SK-N-SH (cell line): ENCODE measurements at regions not wholly inside any gene's neighbourhood (a gene's known extent, or its start where the extent isn't known, plus 50 kb on each side); places are given as distances from the start of the nearest gene placed in this dataset.

Experiments
- CTCF ChIA-PET: fragments of 300-600, 350-600 bp; formaldehyde crosslinking; extraction: SDS; loops from one replicate; lab custom pipeline; 2021; lab: Yijun Ruan, JAX
- POLR2A ChIA-PET: fragments of 350-600 bp; sonication (Branson Sonifier 250); formaldehyde crosslinking; extraction: SDS; loops from one replicate; lab custom pipeline; 2020; ENCODE audit warnings: antibody characterized with exemption, inconsistent platforms; lab: Yijun Ruan, JAX
- DNase-seq: peaks from one replicate; pipeline ENCODE4 v3.0.0; 2012
- H2AFZ ChIP-seq: fragments of 200-600 bp; sonication (generic); 2 replicates; pipeline ENCODE4 v1.8.1; 2016; ENCODE audit warnings: antibody characterized with exemption, mild to moderate bottlenecking, low read depth
- H3F3A ChIP-seq: fragments of 200-600 bp; sonication (generic); replicated peaks from 2 replicates; pipeline ENCODE3; 2016; ENCODE audit warnings: antibody characterized with exemption, mild to moderate bottlenecking; ENCODE audit not compliant: insufficient read depth
- H3K27ac ChIP-seq, 2 experiments: fragments of 200-500 bp in 1 of 2; fragments of 200-600 bp in 1 of 2; sonication (Bioruptor generic) in 1 of 2; sonication (generic), shearing (Covaris generic) in 1 of 2; 2 replicates each; pipeline versions ENCODE4 v1.5.1 to v1.6.1; 2014 to 2016; ENCODE audit warnings: low read depth in 2 of 2, inconsistent platforms in 1 of 2, low read length in 1 of 2, mild to moderate bottlenecking in 1 of 2, mixed read lengths in 1 of 2
- H3K27me3 ChIP-seq: fragments of 200-600 bp; sonication (generic), shearing (Covaris generic); 2 replicates; pipeline ENCODE4 v1.6.1; 2016; ENCODE audit warnings: mixed run types; ENCODE audit not compliant: insufficient read depth
- H3K36me3 ChIP-seq, 2 experiments: fragments of 200-500 bp in 1 of 2; fragments of 200-600 bp in 1 of 2; sonication (Bioruptor generic) in 1 of 2; sonication (generic) in 1 of 2; replicated peaks in 1 of 2; 2 replicates each; pipeline versions ENCODE3 to v1.5.1; 2014 to 2016; ENCODE audit warnings: low read length in 1 of 2, mild to moderate bottlenecking in 1 of 2; ENCODE audit not compliant: insufficient read depth in 2 of 2, control insufficient read depth in 1 of 2
- H3K4me1 ChIP-seq, 2 experiments: fragments of 200-500 bp in 1 of 2; fragments of 200-600 bp in 1 of 2; sonication (Bioruptor generic) in 1 of 2; sonication (generic), shearing (Covaris generic) in 1 of 2; 2 replicates each; pipeline versions ENCODE4 v1.5.1 to v1.6.1; 2014 to 2016; ENCODE audit warnings: low read depth in 1 of 2, low read length in 1 of 2, mixed run types in 1 of 2; ENCODE audit not compliant: insufficient read depth in 2 of 2, control insufficient read depth in 1 of 2
- H3K4me2 ChIP-seq: fragments of 200-600 bp; sonication (generic), shearing (Covaris generic); 2 replicates; pipeline ENCODE4 v1.6.1; 2017; ENCODE audit warnings: mixed run types
- H3K4me3 ChIP-seq, 2 experiments: fragments of 200-500 bp in 1 of 2; fragments of 200-600 bp in 1 of 2; sonication (Bioruptor generic) in 1 of 2; sonication (generic), shearing (Covaris generic) in 1 of 2; 2 replicates each; pipeline versions ENCODE4 v1.5.1 to v1.8.1; 2014 to 2016; ENCODE audit warnings: low read depth in 2 of 2, inconsistent platforms in 1 of 2, low read length in 1 of 2, mild to moderate bottlenecking in 1 of 2, mixed read lengths in 1 of 2, moderate library complexity in 1 of 2
- H3K79me2 ChIP-seq: fragments of 200-600 bp; sonication (generic); 2 replicates; pipeline ENCODE4 v1.8.1; 2017; ENCODE audit warnings: mild to moderate bottlenecking; ENCODE audit not compliant: insufficient read depth
- H3K9ac ChIP-seq: fragments of 200-600 bp; sonication (generic); 2 replicates; pipeline ENCODE4 v1.6.1; 2017; ENCODE audit warnings: mixed run types
- H3K9me2 ChIP-seq: fragments of 200-600 bp; sonication (generic); 2 replicates; pipeline ENCODE4 v1.6.1; 2017; ENCODE audit warnings: mixed run types
- H3K9me3 ChIP-seq: fragments of 200-600 bp; sonication (generic); 2 replicates; pipeline ENCODE4 v1.6.1; 2017; ENCODE audit warnings: mixed run types, mild to moderate bottlenecking, moderate library complexity
- H4K20me1 ChIP-seq: fragments of 200-600 bp; sonication (generic); 2 replicates; pipeline ENCODE4 v1.6.1; 2017; ENCODE audit warnings: mild to moderate bottlenecking, mixed run types; ENCODE audit not compliant: insufficient read depth
- CHD2 ChIP-seq: fragments of 150-350 bp; IDR thresholded peaks from 2 replicates; pipeline ENCODE4 v1.6.1; 2018; ENCODE audit warnings: low read length; ENCODE audit not compliant: partially characterized antibody
- ELF1 ChIP-seq: IDR thresholded peaks from 2 replicates; pipeline ENCODE4 v1.4.0; 2012
- FOXJ3 ChIP-seq: sonication (generic); formaldehyde crosslinking; IDR thresholded peaks from 2 replicates; pipeline ENCODE4 v1.5.1; 2020; ENCODE audit warnings: mild to moderate bottlenecking, missing genetic modification reagents
- FOXM1 ChIP-seq: IDR thresholded peaks from 2 replicates; pipeline ENCODE4 v1.4.0; 2012; ENCODE audit warnings: low read depth, mild to moderate bottlenecking
- GABPA ChIP-seq: IDR thresholded peaks from 2 replicates; pipeline ENCODE4 v1.4.0; 2012; ENCODE audit warnings: low read depth, mild to moderate bottlenecking
- JUND ChIP-seq: IDR thresholded peaks from 2 replicates; pipeline ENCODE4 v1.4.0; 2012
- MEF2A ChIP-seq: IDR thresholded peaks from 2 replicates; pipeline ENCODE4 v1.4.0; 2012; ENCODE audit warnings: low read depth, borderline replicate concordance
- MXI1 ChIP-seq: IDR thresholded peaks from 2 replicates; pipeline ENCODE4 v1.6.1; 2012; ENCODE audit warnings: mild to moderate bottlenecking, low read depth, low read length, improper control_type of control experiment
- RFX5 ChIP-seq: IDR thresholded peaks from 2 replicates; pipeline ENCODE4 v1.6.1; 2012; ENCODE audit warnings: mild to moderate bottlenecking, improper control_type of control experiment, low read length
- RXRA ChIP-seq: IDR thresholded peaks from 2 replicates; pipeline ENCODE4 v1.4.0; 2012; ENCODE audit warnings: low read depth, mild to moderate bottlenecking, borderline replicate concordance
- TCF12 ChIP-seq: IDR thresholded peaks from 2 replicates; pipeline ENCODE4 v1.4.0; 2012
- TEAD4 ChIP-seq: IDR thresholded peaks from 2 replicates; pipeline ENCODE4 v1.4.0; 2012; ENCODE audit warnings: mild to moderate bottlenecking, borderline replicate concordance; ENCODE audit not compliant: insufficient read depth
- YY1 ChIP-seq: IDR thresholded peaks from 2 replicates; pipeline ENCODE4 v1.4.0; 2012; ENCODE audit warnings: low read depth, mild to moderate bottlenecking
- WGBS: methylation state at CpG from one replicate; pipeline ENCODE4 v1.1.6; 2017; ENCODE audit warnings: low lambda C conversion rate; 5-methylcytosine and 5-hydroxymethylcytosine counted together
- TF ChIP-seq, protein P1 (sequence below): fragments of 150-350 bp; IDR thresholded peaks from 2 replicates; pipeline ENCODE4 v1.6.1; 2017; ENCODE audit warnings: antibody characterized with exemption, low read length, low read depth, borderline replicate concordance
- TF ChIP-seq, protein P2 (sequence below): IDR thresholded peaks from 2 replicates; pipeline ENCODE4; 2012
- TF ChIP-seq, protein P3 (sequence below): fragments of 200-600 bp; sonication (generic); IDR thresholded peaks from 2 replicates; pipeline ENCODE4 v1.6.1; 2017; ENCODE audit warnings: antibody characterized with exemption, mild to moderate bottlenecking, moderate library complexity
- TF ChIP-seq, protein P4 (sequence below): IDR thresholded peaks from 2 replicates; pipeline ENCODE4 v1.4.0; 2012; ENCODE audit warnings: low read depth, borderline replicate concordance
- TF ChIP-seq, protein P5 (sequence below): IDR thresholded peaks from 2 replicates; pipeline ENCODE4 v1.6.1; 2012; ENCODE audit warnings: mild to moderate bottlenecking, low read depth, low read length, moderate library complexity

- H2AFZ ChIP-seq = no peak overlapping the region
These were observed 225.4 kb upstream of the NRIP1 start for GRCh38 chr21:15289896-15290841.

GRCh38 chr21:15291621-15292266 lies 226.9 kb upstream of the NRIP1 start:
- Histone ChIP-seq H3K4me2 (no peak overlapping the region), H3K9me2 (no peaks in the 10 kb centered on the region), H3K4me3 (no peak overlapping the region), H2AFZ (no peak overlapping the region), H3K9me3 (no peaks in the 10 kb centered on the region), H3K27ac (no peak overlapping the region), H3K9ac (no peak overlapping the region), H4K20me1 (no peaks in the 10 kb centered on the region), H3K79me2 (no peaks in the 10 kb centered on the region), H3K27me3 (peaks cover 14% of the 10 kb centered on the region; the same call in 1 of the 2 replicates), H3K4me1 (no peaks in the 10 kb centered on the region; a peak in 1 of 4 replicates), H3K36me3 (no peaks in the 10 kb centered on the region), H3F3A (peaks cover 4% of the 10 kb centered on the region)
- no peak for DNase-seq
- CTCF ChIA-PET = no interaction called here
- POLR2A ChIA-PET = no interaction called here
- WGBS = 15% methylated on average over 4 of the region's 4 CpGs
- TF ChIP-seq, protein P1, sequence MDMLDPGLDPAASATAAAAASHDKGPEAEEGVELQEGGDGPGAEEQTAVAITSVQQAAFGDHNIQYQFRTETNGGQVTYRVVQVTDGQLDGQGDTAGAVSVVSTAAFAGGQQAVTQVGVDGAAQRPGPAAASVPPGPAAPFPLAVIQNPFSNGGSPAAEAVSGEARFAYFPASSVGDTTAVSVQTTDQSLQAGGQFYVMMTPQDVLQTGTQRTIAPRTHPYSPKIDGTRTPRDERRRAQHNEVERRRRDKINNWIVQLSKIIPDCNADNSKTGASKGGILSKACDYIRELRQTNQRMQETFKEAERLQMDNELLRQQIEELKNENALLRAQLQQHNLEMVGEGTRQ = no peak
- TF ChIP-seq, protein P2, sequence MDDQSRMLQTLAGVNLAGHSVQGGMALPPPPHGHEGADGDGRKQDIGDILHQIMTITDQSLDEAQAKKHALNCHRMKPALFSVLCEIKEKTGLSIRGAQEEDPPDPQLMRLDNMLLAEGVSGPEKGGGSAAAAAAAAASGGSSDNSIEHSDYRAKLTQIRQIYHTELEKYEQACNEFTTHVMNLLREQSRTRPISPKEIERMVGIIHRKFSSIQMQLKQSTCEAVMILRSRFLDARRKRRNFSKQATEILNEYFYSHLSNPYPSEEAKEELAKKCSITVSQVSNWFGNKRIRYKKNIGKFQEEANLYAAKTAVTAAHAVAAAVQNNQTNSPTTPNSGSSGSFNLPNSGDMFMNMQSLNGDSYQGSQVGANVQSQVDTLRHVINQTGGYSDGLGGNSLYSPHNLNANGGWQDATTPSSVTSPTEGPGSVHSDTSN = no peak
- TF ChIP-seq, protein P3, sequence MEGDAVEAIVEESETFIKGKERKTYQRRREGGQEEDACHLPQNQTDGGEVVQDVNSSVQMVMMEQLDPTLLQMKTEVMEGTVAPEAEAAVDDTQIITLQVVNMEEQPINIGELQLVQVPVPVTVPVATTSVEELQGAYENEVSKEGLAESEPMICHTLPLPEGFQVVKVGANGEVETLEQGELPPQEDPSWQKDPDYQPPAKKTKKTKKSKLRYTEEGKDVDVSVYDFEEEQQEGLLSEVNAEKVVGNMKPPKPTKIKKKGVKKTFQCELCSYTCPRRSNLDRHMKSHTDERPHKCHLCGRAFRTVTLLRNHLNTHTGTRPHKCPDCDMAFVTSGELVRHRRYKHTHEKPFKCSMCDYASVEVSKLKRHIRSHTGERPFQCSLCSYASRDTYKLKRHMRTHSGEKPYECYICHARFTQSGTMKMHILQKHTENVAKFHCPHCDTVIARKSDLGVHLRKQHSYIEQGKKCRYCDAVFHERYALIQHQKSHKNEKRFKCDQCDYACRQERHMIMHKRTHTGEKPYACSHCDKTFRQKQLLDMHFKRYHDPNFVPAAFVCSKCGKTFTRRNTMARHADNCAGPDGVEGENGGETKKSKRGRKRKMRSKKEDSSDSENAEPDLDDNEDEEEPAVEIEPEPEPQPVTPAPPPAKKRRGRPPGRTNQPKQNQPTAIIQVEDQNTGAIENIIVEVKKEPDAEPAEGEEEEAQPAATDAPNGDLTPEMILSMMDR = no peak
- TF ChIP-seq TEAD4 = no peak
- TF ChIP-seq TCF12 = no peak
- no peak for TF ChIP-seq CHD2
- TF ChIP-seq JUND = no peak
- TF ChIP-seq, protein P4, sequence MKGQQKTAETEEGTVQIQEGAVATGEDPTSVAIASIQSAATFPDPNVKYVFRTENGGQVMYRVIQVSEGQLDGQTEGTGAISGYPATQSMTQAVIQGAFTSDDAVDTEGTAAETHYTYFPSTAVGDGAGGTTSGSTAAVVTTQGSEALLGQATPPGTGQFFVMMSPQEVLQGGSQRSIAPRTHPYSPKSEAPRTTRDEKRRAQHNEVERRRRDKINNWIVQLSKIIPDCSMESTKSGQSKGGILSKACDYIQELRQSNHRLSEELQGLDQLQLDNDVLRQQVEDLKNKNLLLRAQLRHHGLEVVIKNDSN = no peak
- TF ChIP-seq RFX5 = no peak
- TF ChIP-seq MXI1 = no peak
- no peak for TF ChIP-seq FOXM1
- no peak for TF ChIP-seq MEF2A
- TF ChIP-seq YY1 = no peak
- TF ChIP-seq, protein P5, sequence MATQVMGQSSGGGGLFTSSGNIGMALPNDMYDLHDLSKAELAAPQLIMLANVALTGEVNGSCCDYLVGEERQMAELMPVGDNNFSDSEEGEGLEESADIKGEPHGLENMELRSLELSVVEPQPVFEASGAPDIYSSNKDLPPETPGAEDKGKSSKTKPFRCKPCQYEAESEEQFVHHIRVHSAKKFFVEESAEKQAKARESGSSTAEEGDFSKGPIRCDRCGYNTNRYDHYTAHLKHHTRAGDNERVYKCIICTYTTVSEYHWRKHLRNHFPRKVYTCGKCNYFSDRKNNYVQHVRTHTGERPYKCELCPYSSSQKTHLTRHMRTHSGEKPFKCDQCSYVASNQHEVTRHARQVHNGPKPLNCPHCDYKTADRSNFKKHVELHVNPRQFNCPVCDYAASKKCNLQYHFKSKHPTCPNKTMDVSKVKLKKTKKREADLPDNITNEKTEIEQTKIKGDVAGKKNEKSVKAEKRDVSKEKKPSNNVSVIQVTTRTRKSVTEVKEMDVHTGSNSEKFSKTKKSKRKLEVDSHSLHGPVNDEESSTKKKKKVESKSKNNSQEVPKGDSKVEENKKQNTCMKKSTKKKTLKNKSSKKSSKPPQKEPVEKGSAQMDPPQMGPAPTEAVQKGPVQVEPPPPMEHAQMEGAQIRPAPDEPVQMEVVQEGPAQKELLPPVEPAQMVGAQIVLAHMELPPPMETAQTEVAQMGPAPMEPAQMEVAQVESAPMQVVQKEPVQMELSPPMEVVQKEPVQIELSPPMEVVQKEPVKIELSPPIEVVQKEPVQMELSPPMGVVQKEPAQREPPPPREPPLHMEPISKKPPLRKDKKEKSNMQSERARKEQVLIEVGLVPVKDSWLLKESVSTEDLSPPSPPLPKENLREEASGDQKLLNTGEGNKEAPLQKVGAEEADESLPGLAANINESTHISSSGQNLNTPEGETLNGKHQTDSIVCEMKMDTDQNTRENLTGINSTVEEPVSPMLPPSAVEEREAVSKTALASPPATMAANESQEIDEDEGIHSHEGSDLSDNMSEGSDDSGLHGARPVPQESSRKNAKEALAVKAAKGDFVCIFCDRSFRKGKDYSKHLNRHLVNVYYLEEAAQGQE = no peak
- no peak for TF ChIP-seq FOXJ3 (CRISPR knock-in tag)

More at GRCh38 chr21:15289896-15290841, 225.4 kb upstream of the NRIP1 start:
- Histone ChIP-seq H3K9ac (no peak overlapping the region), H3K79me2 (no peaks in the 10 kb centered on the region), H3F3A (peaks cover 4% of the 10 kb centered on the region), H3K27ac (no peak overlapping the region), H3K4me3 (peak overlapping the region; percentile 22 to 43; a peak in 3 of 4 replicates), H3K4me1 (no peaks in the 10 kb centered on the region; a peak in 1 of 4 replicates), H3K27me3 (peaks cover 14% of the 10 kb centered on the region; the same call in 1 of the 2 replicates), H3K9me3 (no peaks in the 10 kb centered on the region), H3K36me3 (no peaks in the 10 kb centered on the region), H3K9me2 (no peaks in the 10 kb centered on the region)
- WGBS = 8% methylated on average over 12 of the region's 31 CpGs
- ChIA-PET POLR2A (no interaction called here), CTCF (interaction anchor here (0.6 kb wide), 1 partner anchor 384 kb away, joined by 3 read pairs; no protein-coding TSS in a partner anchor)
- DNase-seq = peak; percentile 58
- TF ChIP-seq ELF1 = no peak
- TF ChIP-seq MEF2A = no peak
- no peak for TF ChIP-seq RXRA
- no peak for TF ChIP-seq GABPA
- TF ChIP-seq YY1 = no peak
- TF ChIP-seq, all 33 proteins: peak for 0
- peak overlapping the region; percentile 43 for H3K4me2 ChIP-seq
- no peaks in the 10 kb centered on the region for H4K20me1 ChIP-seq
